Heart left ventricle (tissue), 16 donors: ENCODE measurements at regions not wholly inside any gene's neighbourhood (a gene's known extent, or its start where the extent isn't known, plus 50 kb on each side); places are given as distances from the start of the nearest gene placed in this dataset.

Experiments
- ATAC-seq, 4 donors: fragments of 200-7000 bp; cut with Tn5 transposase; one replicate each; pipeline ENCODE4 v1.9.1; 2020 to 2022; ENCODE audit warnings: moderate library complexity in 4 of 4, mild to moderate bottlenecking in 3 of 4, moderate number of reproducible peaks in 1 of 4
- DNase-seq, 5 donors: peaks; one replicate each; pipeline ENCODE4 v3.0.0-alpha.2; 2020
- H3K27ac ChIP-seq, 12 donors: fragments of 200-600 bp; sonication (generic) in 4 of 12; one replicate each; pipeline versions ENCODE4 v1.5.0 to v1.8.0; 2016 to 2022; ENCODE audit warnings: mild to moderate bottlenecking in 2 of 12
- H3K27me3 ChIP-seq, 9 donors: fragments of 200-600 bp; sonication (generic) in 2 of 9; one replicate each; pipeline versions ENCODE4 v1.5.1 to v1.8.0; 2016 to 2022; ENCODE audit warnings: mild to moderate bottlenecking in 3 of 9
- H3K36me3 ChIP-seq, 9 donors: fragments of 200-600 bp; sonication (generic) in 2 of 9; one replicate each; pipeline versions ENCODE4 v1.5.0 to v1.8.0; 2018 to 2022; ENCODE audit warnings: mild to moderate bottlenecking in 2 of 9
- H3K4me1 ChIP-seq, 12 donors: fragments of 200-600 bp; sonication (generic) in 4 of 12; one replicate each; pipeline versions ENCODE4 v1.5.0 to v1.8.0; 2016 to 2022; ENCODE audit warnings: mild to moderate bottlenecking in 3 of 12
- H3K4me3 ChIP-seq, 12 donors: fragments of 200-600 bp; sonication (generic) in 4 of 12; one replicate each; pipeline versions ENCODE4 v1.5.0 to v1.8.0; 2017 to 2022; ENCODE audit warnings: mild to moderate bottlenecking in 9 of 12, moderate library complexity in 4 of 12
- H3K9me3 ChIP-seq, 12 donors: fragments of 200-600 bp; sonication (generic) in 4 of 12; one replicate each; pipeline versions ENCODE4 v1.5.0 to v1.8.0; 2016 to 2022; ENCODE audit warnings: mild to moderate bottlenecking in 1 of 12
- CTCF ChIP-seq, 12 donors: fragments of 200-600 bp; sonication (generic) in 4 of 12; IDR thresholded peaks; one replicate each; pipeline versions ENCODE4 v1.5.0 to v1.8.0; 2018 to 2022; ENCODE audit warnings: antibody characterized with exemption in 12 of 12, mild to moderate bottlenecking in 5 of 12
- POLR2A ChIP-seq, 2 donors: fragments of 450-650 bp; IDR thresholded peaks; one replicate each; pipeline ENCODE4 v1.6.1; 2017; ENCODE audit warnings: antibody characterized with exemption in 2 of 2, mild to moderate bottlenecking in 2 of 2, moderate library complexity in 2 of 2
- WGBS, 4 donors: extraction: QIAGEN DNeasy Blood & Tissue Kit in 2 of 4; methylation state at CpG; one replicate each; pipeline versions ENCODE4 v1.1.5 to v1.1.7; 2013 to 2018; 5-methylcytosine and 5-hydroxymethylcytosine counted together
- intact Hi-C, 10 donors: fragments of 100-400 bp; cut with DNase I; formaldehyde crosslinking; loops; one replicate each; pipeline versions ENCODE4 v1.11.1 to v1.14.2; 2022
- donor health status: ischemic (EF 13 %, LVEDD 7.1; RV severe dilation, severe dysfunction).
- donor health status: healthy with polysubstance abuse.
- donor health status: DM: no; HTN: yes; CAD: no.
- donor health status: DM: no; HTN: no; CAD: no.
- donor health status: ischemic (EF 25% LVEDD 6.9; RV normal size, moderate dysfunction).
- donor health status: ischemic (EF 25% LVEDD 5.7; RV mildly dilated, moderate dysfunction).
- donor health status: healthy.
- donor health status: DM: yes; HTN: yes; CAD: no.
- donor health status: ischemic (EF 35%, LVEDD 5.7; RV mildly dilated, moderate dysfunction).
- donor health status: nonischemic (EF 11% LVEDD 7.7; RV severe dilation, severe dysfunction).
- donor health status: DM: yes; HTN: yes; CAD: no.
- donor health status: PGD.
- donor health status: ischemic (EF 29% LVEDD 5.4; RV normal size, mild dysfunction).
- donor health status: nonischemic (EF 23%, LVEDD 6.1; RV moderate dilation, normal function).

- H3K27ac ChIP-seq: no peak overlapping the region
- intact Hi-C loops: no loop called here
- peaks cover 0 to 17% (median 0%) of the 10 kb centered on the region in 12 donors for H3K4me1 ChIP-seq
- no peaks in the 10 kb centered on the region for H3K9me3 ChIP-seq
- H3K4me3 ChIP-seq: no peak overlapping the region
- no peak for DNase-seq
- TF ChIP-seq POLR2A (IDR thresholded peaks at IDR 0.05) (no peak), CTCF (IDR thresholded peaks at IDR 0.05) (no peak)
- ATAC-seq: no peak
- 79 to 92% (median 83%) methylated on average over 1 of the region's 1 CpG for WGBS, 4 donors
- H3K27me3 ChIP-seq: peaks cover 0 to 3% (median 0%) of the 10 kb centered on the region in 9 donors
- no peaks in the 10 kb centered on the region for H3K36me3 ChIP-seq
Observed at GRCh38 chr12:47348206-47348605, 268.4 kb upstream of the AMIGO2 start.

GRCh38 chr12:47346251-47347019 is 266.7 kb upstream of the AMIGO2 start:
- Histone ChIP-seq H3K36me3 (no peaks in the 10 kb centered on the region), H3K27me3 (peaks cover 0 to 3% (median 0%) of the 10 kb centered on the region in 9 donors), H3K4me3 (no peak overlapping the region), H3K27ac (no peak overlapping the region), H3K4me1 (peaks cover 0 to 17% (median 0%) of the 10 kb centered on the region in 12 donors), H3K9me3 (no peaks in the 10 kb centered on the region)
- WGBS, 4 donors: 85 to 93% (median 91%) methylated on average over 4 of the region's 4 CpGs
- intact Hi-C loops: no loop called here
- no peak for DNase-seq
- no peak for TF ChIP-seq CTCF (IDR thresholded peaks at IDR 0.05)
- TF ChIP-seq POLR2A (IDR thresholded peaks at IDR 0.05): no peak
- no peak for ATAC-seq

GRCh38 chr12:47343684-47344567 is 264.2 kb upstream of the AMIGO2 start:
- WGBS, 4 donors: 82 to 93% (median 91%) methylated on average over 2 of the region's 2 CpGs
- no peaks in the 10 kb centered on the region for H3K36me3 ChIP-seq
- ATAC-seq (no peak), DNase-seq (no peak)
- H3K9me3 ChIP-seq: no peaks in the 10 kb centered on the region
- H3K27ac ChIP-seq: no peak overlapping the region
- H3K27me3 ChIP-seq: peaks cover 0 to 3% (median 0%) of the 10 kb centered on the region in 9 donors
- H3K4me3 ChIP-seq: no peak overlapping the region
- H3K4me1 ChIP-seq: no peaks in the 10 kb centered on the region
- TF ChIP-seq CTCF (IDR thresholded peaks at IDR 0.05) (no peak), POLR2A (IDR thresholded peaks at IDR 0.05) (no peak)
- intact Hi-C loops: no loop called here

- peaks cover 0 to 10% (median 0%) of the 10 kb centered on the region in 12 donors for H3K9me3 ChIP-seq
- no peaks in the 10 kb centered on the region for H3K36me3 ChIP-seq
- TF ChIP-seq CTCF (IDR thresholded peaks at IDR 0.05) (no peak), POLR2A (IDR thresholded peaks at IDR 0.05) (no peak)
- DNase-seq (no peak), ATAC-seq (no peak)
- no peaks in the 10 kb centered on the region for H3K4me1 ChIP-seq
- intact Hi-C loops: no loop called here
- WGBS, 4 donors: 52 to 71% (median 67%) methylated on average over 7 of the region's 7 CpGs
- H3K27me3 ChIP-seq: peaks cover 0 to 2% (median 0%) of the 10 kb centered on the region in 9 donors
- H3K4me3 ChIP-seq: no peak overlapping the region
- H3K27ac ChIP-seq: no peak overlapping the region
Observed at GRCh38 chr12:47340411-47341015, 260.8 kb upstream of the AMIGO2 start.
